HUES64 (cell line): ENCODE measurements at regions not wholly inside any gene's neighbourhood (a gene's known extent, or its start where the extent isn't known, plus 50 kb on each side); places are given as distances from the start of the nearest gene placed in this dataset.

Experiments used
- H3K27ac ChIP-seq: 2 replicates; pipeline ENCODE4 v1.7.0; 2013; ENCODE audit warnings: low read depth, low read length, inconsistent platforms
- H3K27me3 ChIP-seq: 2 replicates; pipeline ENCODE4 v1.6.1; 2013; ENCODE audit warnings: mild to moderate bottlenecking, low read length; ENCODE audit not compliant: insufficient read depth
- H3K36me3 ChIP-seq: 2 replicates; pipeline ENCODE4 v1.6.1; 2013; ENCODE audit warnings: mild to moderate bottlenecking, low read length; ENCODE audit not compliant: insufficient read depth
- H3K4me1 ChIP-seq: 2 replicates; pipeline ENCODE4 v1.6.1; 2013; ENCODE audit warnings: mild to moderate bottlenecking, low read length, moderate library complexity; ENCODE audit not compliant: insufficient read depth
- H3K4me3 ChIP-seq: 2 replicates; pipeline ENCODE4 v1.5.1; 2013; ENCODE audit warnings: mild to moderate bottlenecking, low read length, moderate library complexity
- H3K9ac ChIP-seq: 2 replicates; pipeline ENCODE4 v1.6.1; 2013; ENCODE audit warnings: mild to moderate bottlenecking, low read depth, low read length
- H3K9me3 ChIP-seq: 2 replicates; pipeline ENCODE4 v1.6.1; 2013; ENCODE audit warnings: low read depth, low read length; ENCODE audit not compliant: insufficient read depth
- WGBS: fragments of 150-250, 120-280 bp; methylation state at CpG from one replicate; pipeline ENCODE4 v1.1.7; 2013; ENCODE audit warnings: missing lambda C conversion rate; 5-methylcytosine and 5-hydroxymethylcytosine counted together

- peak overlapping the region; percentile 44 for H3K4me3 ChIP-seq
- WGBS = 12% methylated on average over 41 of the region's 41 CpGs
- no peaks in the 10 kb centered on the region for H3K36me3 ChIP-seq
- no peaks in the 10 kb centered on the region for H3K9me3 ChIP-seq
- H3K27me3 ChIP-seq = peaks cover 41% of the 10 kb centered on the region
- H3K9ac ChIP-seq = no peak overlapping the region; the same call in 1 of the 2 replicates
- H3K27ac ChIP-seq = no peak overlapping the region
- H3K4me1 ChIP-seq = peaks cover 18% of the 10 kb centered on the region
Observed at GRCh38 chr10:43026039-43026973, 50.6 kb upstream of the RET start.
